H1 (cell line): ENCODE measurements at regions not wholly inside any gene's neighbourhood (a gene's known extent, or its start where the extent isn't known, plus 50 kb on each side); places are given as distances from the start of the nearest gene placed in this dataset.

Experiments used
- BACH1 ChIP-seq: IDR thresholded peaks from 2 replicates; pipeline ENCODE4 v1.6.1; 2012; ENCODE audit warnings: low read length, improper control_type of control experiment
- YY1 ChIP-seq: IDR thresholded peaks from 2 replicates; pipeline ENCODE4 v1.6.1; 2011; ENCODE audit warnings: low read depth, mild to moderate bottlenecking, low read length
- TF ChIP-seq, protein P1 (sequence below), 3 experiments: IDR thresholded peaks; 1 replicate in 2 of 3; 2 replicates in 1 of 3; pipeline versions ENCODE4 v1.5.1 to v1.6.1; 2011; ENCODE audit warnings: low read length in 3 of 3, mild to moderate bottlenecking in 3 of 3, inconsistent platforms in 2 of 3, low read depth in 1 of 3, moderate library complexity in 1 of 3; ENCODE audit not compliant: insufficient read depth in 1 of 3; ENCODE audit errors: control extremely low read depth in 1 of 3
- TF ChIP-seq, protein P2 (sequence below): IDR thresholded peaks from 2 replicates; pipeline ENCODE4 v1.6.1; 2011; ENCODE audit warnings: low read depth, mild to moderate bottlenecking, low read length; ENCODE audit not compliant: insufficient read depth

DNA sequence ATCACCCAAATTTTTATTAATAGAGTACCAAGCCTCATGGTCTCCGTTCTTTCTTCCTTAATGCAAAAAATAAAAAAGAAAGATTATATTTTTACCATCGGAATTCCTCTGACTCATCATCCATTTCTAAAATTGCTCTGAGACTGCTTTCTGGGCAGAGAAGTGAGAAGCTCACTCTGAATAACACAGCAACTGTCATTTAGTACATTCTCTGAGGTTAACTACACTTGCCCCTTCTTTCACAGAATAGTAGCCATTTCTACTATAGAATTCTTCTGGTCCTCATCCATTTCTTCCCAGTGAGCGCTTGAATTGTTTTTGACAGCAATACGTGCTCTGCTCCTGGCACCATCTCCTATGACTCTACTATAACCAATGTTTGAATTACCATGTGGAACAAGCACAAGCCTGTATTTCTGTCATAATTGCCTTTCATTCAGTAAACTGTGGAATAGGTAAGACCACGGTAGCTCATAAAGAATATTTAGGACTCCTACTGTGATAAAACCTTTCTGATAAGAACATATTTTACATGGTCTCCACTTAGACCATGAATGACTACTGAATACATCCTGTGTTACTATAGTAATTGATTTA is 435.5 kb upstream of the NRSN1 start:
- TF ChIP-seq, protein P1, sequence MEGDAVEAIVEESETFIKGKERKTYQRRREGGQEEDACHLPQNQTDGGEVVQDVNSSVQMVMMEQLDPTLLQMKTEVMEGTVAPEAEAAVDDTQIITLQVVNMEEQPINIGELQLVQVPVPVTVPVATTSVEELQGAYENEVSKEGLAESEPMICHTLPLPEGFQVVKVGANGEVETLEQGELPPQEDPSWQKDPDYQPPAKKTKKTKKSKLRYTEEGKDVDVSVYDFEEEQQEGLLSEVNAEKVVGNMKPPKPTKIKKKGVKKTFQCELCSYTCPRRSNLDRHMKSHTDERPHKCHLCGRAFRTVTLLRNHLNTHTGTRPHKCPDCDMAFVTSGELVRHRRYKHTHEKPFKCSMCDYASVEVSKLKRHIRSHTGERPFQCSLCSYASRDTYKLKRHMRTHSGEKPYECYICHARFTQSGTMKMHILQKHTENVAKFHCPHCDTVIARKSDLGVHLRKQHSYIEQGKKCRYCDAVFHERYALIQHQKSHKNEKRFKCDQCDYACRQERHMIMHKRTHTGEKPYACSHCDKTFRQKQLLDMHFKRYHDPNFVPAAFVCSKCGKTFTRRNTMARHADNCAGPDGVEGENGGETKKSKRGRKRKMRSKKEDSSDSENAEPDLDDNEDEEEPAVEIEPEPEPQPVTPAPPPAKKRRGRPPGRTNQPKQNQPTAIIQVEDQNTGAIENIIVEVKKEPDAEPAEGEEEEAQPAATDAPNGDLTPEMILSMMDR (IDR thresholded peaks at IDR 0.05; ENCODE audit: control extremely low read depth in 1 of 3, insufficient read depth in 1 of 3, low read depth in 1 of 3, low read length in 3 of 3) = no peak
- TF ChIP-seq, protein P2, sequence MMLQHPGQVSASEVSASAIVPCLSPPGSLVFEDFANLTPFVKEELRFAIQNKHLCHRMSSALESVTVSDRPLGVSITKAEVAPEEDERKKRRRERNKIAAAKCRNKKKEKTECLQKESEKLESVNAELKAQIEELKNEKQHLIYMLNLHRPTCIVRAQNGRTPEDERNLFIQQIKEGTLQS = no peak
- no peak for TF ChIP-seq BACH1
- no peak for TF ChIP-seq YY1
